Endothelial cell of umbilical vein (primary cell): ENCODE measurements at regions not wholly inside any gene's neighbourhood (a gene's known extent, or its start where the extent isn't known, plus 50 kb on each side); places are given as distances from the start of the nearest gene placed in this dataset.

Source experiments
- BruUV-seq: library from RNA; stranded (reverse); fragments of 400-500 nt; replicated peaks from 2 replicates; lab custom pipeline; 2021; lab: Mats Ljungman, UMichigan
- CTCF ChIA-PET: fragments of 300-600, 350-600 bp; sonication (Branson Sonifier 250); formaldehyde crosslinking; loops from one replicate; lab custom pipeline; 2021; ENCODE audit warnings: antibody characterized with exemption, inconsistent platforms; lab: Charles Lee
- POLR2A ChIA-PET: fragments of 300-600, 350-600 bp; sonication (Branson Sonifier 250); formaldehyde crosslinking; loops from one replicate; lab custom pipeline; 2021; ENCODE audit warnings: antibody characterized with exemption, inconsistent platforms; lab: Charles Lee
- DNase-seq: peaks from one replicate; pipeline ENCODE4 v3.0.0-alpha.2; 2011; ENCODE audit warnings: low read depth, low spot score
- FAIRE-seq: peaks from 2 replicates; lab custom pipeline; 2011; peaks lifted over from hg19 to GRCh38; lab: Jason Lieb, UNC
- H2AFZ ChIP-seq: 2 replicates; pipeline ENCODE4 v1.6.0; 2012; ENCODE audit warnings: low read depth, low read length, control low read depth, inconsistent platforms
- H3K27ac ChIP-seq: 2 replicates; pipeline ENCODE4 v1.5.1; 2011; ENCODE audit warnings: low read depth, mild to moderate bottlenecking, control low read depth, low read length, moderate library complexity; ENCODE audit not compliant: insufficient read depth
- H3K27me3 ChIP-seq, 2 experiments: 2 replicates each; pipeline versions ENCODE4 v1.6.0 to v1.6.1; 2011; ENCODE audit warnings: low read length in 2 of 2, mixed read lengths in 1 of 2; ENCODE audit not compliant: control insufficient read depth in 2 of 2, insufficient read depth in 2 of 2
- H3K36me3 ChIP-seq, 2 experiments: 2 replicates in 1 of 2; 3 replicates in 1 of 2; pipeline ENCODE4 v1.5.1; 2011; ENCODE audit warnings: low read length in 2 of 2, mild to moderate bottlenecking in 1 of 2, moderate library complexity in 1 of 2; ENCODE audit not compliant: control insufficient read depth in 2 of 2, insufficient read depth in 2 of 2; ENCODE audit errors: extremely low read depth in 1 of 2
- H3K4me1 ChIP-seq: 3 replicates; pipeline ENCODE4 v1.5.1; 2011; ENCODE audit warnings: mild to moderate bottlenecking, low read length; ENCODE audit not compliant: control insufficient read depth, insufficient read depth; ENCODE audit errors: extremely low read depth
- H3K4me2 ChIP-seq: 2 replicates; pipeline ENCODE4 v1.6.1; 2011; ENCODE audit warnings: low read length, control low read depth, mixed read lengths; ENCODE audit not compliant: insufficient read depth
- H3K4me3 ChIP-seq, 3 experiments: fragments of 200-600 bp in 1 of 3; sonication (generic), shearing (Covaris generic) in 1 of 3; replicated peaks in 1 of 3; 2 replicates each; pipeline ENCODE4 v1.5.1; 2011 to 2016; ENCODE audit warnings: control low read depth in 3 of 3, low read length in 3 of 3, mild to moderate bottlenecking in 2 of 3, inconsistent platforms in 1 of 3, low read depth in 1 of 3, moderate library complexity in 1 of 3; ENCODE audit not compliant: insufficient read depth in 1 of 3
- H3K79me2 ChIP-seq: 2 replicates; pipeline ENCODE4 v1.6.0; 2012; ENCODE audit warnings: low read length, inconsistent platforms; ENCODE audit not compliant: control insufficient read depth, insufficient read depth
- H3K9ac ChIP-seq: replicated peaks from 2 replicates; pipeline ENCODE3; 2011; ENCODE audit warnings: low read length, control low read depth; ENCODE audit not compliant: insufficient read depth; ENCODE audit errors: extremely low read depth
- H3K9me1 ChIP-seq: replicated peaks from 3 replicates; pipeline ENCODE4 v1.6.0; 2011; ENCODE audit warnings: mild to moderate bottlenecking, low read length; ENCODE audit not compliant: control insufficient read depth, insufficient read depth; ENCODE audit errors: extremely low read depth
- H3K9me3 ChIP-seq: replicated peaks from 2 replicates; pipeline ENCODE4 v1.5.1; 2012; ENCODE audit warnings: low read length, inconsistent platforms; ENCODE audit not compliant: control insufficient read depth, insufficient read depth
- H4K20me1 ChIP-seq: replicated peaks from 2 replicates; pipeline ENCODE3; 2011; ENCODE audit warnings: mild to moderate bottlenecking, low read length; ENCODE audit not compliant: control insufficient read depth, insufficient read depth; ENCODE audit errors: extremely low read depth
- EZH2 ChIP-seq: IDR thresholded peaks from 2 replicates; pipeline ENCODE4 v1.6.1; 2012; ENCODE audit warnings: borderline replicate concordance, low read depth, mild to moderate bottlenecking, moderate library complexity, low read length, inconsistent platforms; ENCODE audit not compliant: severe bottlenecking
- FOS ChIP-seq: IDR thresholded peaks from 2 replicates; pipeline ENCODE4 v1.6.1; 2011; ENCODE audit warnings: mild to moderate bottlenecking, low read length, moderate library complexity, borderline replicate concordance; ENCODE audit not compliant: insufficient read depth
- GATA2 ChIP-seq: IDR thresholded peaks from 2 replicates; pipeline ENCODE4 v1.7.0; 2011; ENCODE audit warnings: low read depth, mild to moderate bottlenecking, moderate library complexity, mixed read lengths, low read length; ENCODE audit not compliant: insufficient read length, insufficient read depth
- JUN ChIP-seq: IDR thresholded peaks from 2 replicates; pipeline ENCODE4 v1.6.1; 2011; ENCODE audit warnings: borderline replicate concordance, low read depth; ENCODE audit not compliant: insufficient read length, insufficient read depth
- MYC ChIP-seq: IDR thresholded peaks from one replicate; pipeline ENCODE4 v1.6.1; 2011; ENCODE audit warnings: mild to moderate bottlenecking, low read depth, low read length
- POLR2A ChIP-seq: IDR thresholded peaks from 2 replicates; pipeline ENCODE4 v1.6.1; 2012; ENCODE audit warnings: low read depth, mild to moderate bottlenecking, control low read depth, low read length
- POLR2AphosphoS5 ChIP-seq: IDR thresholded peaks from 2 replicates; pipeline ENCODE4 v1.6.1; 2012; ENCODE audit warnings: low read depth, mild to moderate bottlenecking, control low read depth, low read length, moderate library complexity; ENCODE audit not compliant: insufficient read depth
- dilution Hi-C: fragments of 300-500 bp; cut with MboI; formaldehyde crosslinking; loops from one replicate; pipeline ENCODE4 v1.15.0; 2019; ENCODE audit warnings: low sequenced_read_pairs; ENCODE audit not compliant: extremely low pct_ligation_motif_present
- intact Hi-C: fragments of 100-400 bp; cut with micrococcal nuclease; formaldehyde crosslinking; loops from one replicate; pipeline ENCODE4 v1.10.0; 2022
- TF ChIP-seq, protein P1 (sequence below), 2 donors: IDR thresholded peaks; 1 replicate in 1 of 2; 2 replicates in 1 of 2; pipeline ENCODE4 v1.5.1; 2011; ENCODE audit warnings: low read length in 2 of 2, mild to moderate bottlenecking in 2 of 2, moderate library complexity in 2 of 2, control low read depth in 1 of 2, inconsistent platforms in 1 of 2, low read depth in 1 of 2; ENCODE audit not compliant: insufficient read depth in 1 of 2; ENCODE audit errors: extremely low read depth in 1 of 2
- TF ChIP-seq, protein P2 (sequence below): IDR thresholded peaks from 2 replicates; pipeline ENCODE4 v1.6.1; 2011; ENCODE audit not compliant: insufficient read depth, insufficient read length

DNA sequence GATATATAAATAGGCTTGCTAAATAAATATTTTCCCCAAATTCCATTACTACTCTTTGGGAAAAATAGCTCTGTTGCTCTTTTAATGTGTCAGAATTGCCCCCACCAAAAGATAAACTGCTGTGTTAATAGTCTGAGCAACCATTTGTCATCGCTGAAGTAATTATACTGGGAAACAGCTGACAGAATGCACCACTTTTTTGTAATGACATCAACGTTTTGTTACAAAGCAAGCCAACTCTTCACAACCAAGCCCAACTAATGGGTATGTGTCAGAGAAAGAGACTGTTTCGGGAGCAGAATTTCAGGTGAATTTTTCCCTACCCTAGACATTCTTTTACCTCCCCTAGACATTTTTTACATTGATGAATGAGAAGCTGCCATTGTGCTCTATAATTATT is 405.0 kb upstream of the MAGEB18 start:
- Histone ChIP-seq H3K27me3 (no peaks in the 10 kb centered on the region), H4K20me1 (no peaks in the 10 kb centered on the region), H3K36me3 (no peaks in the 10 kb centered on the region), H3K4me2 (no peak overlapping the region), H3K9me1 (no peaks in the 10 kb centered on the region), H3K79me2 (no peaks in the 10 kb centered on the region), H3K27ac (no peak overlapping the region), H3K9me3 (no peaks in the 10 kb centered on the region), H3K4me3 (no peak overlapping the region), H3K9ac (no peak overlapping the region), H2AFZ (no peak overlapping the region), H3K4me1 (no peaks in the 10 kb centered on the region)
- FAIRE-seq (no peak), DNase-seq (no peak)
- no TSS peak for BruUV-seq
- dilution Hi-C loops, result no loop called here
- TF ChIP-seq GATA2, result no peak
- TF ChIP-seq EZH2, result no peak
- POLR2A ChIA-PET, result no interaction called here
- CTCF ChIA-PET, result interaction anchor here (0.6 kb wide), 1 partner anchor 1001 kb away, joined by 3 read pairs; no protein-coding TSS in a partner anchor
- intact Hi-C loops, result no loop called here

DNA sequence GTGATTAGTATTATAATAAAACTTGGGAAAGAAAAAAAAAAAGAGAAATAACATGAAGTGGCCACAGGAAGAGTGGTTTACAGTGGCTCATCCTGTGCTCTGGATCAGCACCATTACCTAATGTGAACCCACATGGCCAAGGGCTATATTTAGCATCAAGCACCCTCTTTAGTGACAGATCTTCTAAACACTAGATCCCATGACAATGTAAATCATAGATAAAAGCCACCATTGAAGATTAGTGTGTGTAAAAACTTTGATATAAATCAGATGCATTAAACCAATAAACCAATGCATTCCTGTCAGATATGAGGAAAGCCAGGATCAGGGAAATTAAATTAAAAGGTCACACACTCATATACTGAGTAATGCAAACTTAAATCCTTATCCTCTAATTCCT is 400.6 kb upstream of the MAGEB18 start:
- H3K79me2 ChIP-seq, result no peaks in the 10 kb centered on the region
- dilution Hi-C loops, result no loop called here
- H3K4me3 ChIP-seq, result no peak overlapping the region
- no peaks in the 10 kb centered on the region for H3K4me1 ChIP-seq
- ChIA-PET POLR2A (no interaction called here), CTCF (no interaction called here)
- H3K4me2 ChIP-seq, result no peak overlapping the region
- DNase-seq, result no peak
- no peak overlapping the region for H2AFZ ChIP-seq
- no peak for TF ChIP-seq POLR2AphosphoS5
- TF ChIP-seq MYC, result no peak
- TF ChIP-seq GATA2, result no peak
- TF ChIP-seq, protein P1, sequence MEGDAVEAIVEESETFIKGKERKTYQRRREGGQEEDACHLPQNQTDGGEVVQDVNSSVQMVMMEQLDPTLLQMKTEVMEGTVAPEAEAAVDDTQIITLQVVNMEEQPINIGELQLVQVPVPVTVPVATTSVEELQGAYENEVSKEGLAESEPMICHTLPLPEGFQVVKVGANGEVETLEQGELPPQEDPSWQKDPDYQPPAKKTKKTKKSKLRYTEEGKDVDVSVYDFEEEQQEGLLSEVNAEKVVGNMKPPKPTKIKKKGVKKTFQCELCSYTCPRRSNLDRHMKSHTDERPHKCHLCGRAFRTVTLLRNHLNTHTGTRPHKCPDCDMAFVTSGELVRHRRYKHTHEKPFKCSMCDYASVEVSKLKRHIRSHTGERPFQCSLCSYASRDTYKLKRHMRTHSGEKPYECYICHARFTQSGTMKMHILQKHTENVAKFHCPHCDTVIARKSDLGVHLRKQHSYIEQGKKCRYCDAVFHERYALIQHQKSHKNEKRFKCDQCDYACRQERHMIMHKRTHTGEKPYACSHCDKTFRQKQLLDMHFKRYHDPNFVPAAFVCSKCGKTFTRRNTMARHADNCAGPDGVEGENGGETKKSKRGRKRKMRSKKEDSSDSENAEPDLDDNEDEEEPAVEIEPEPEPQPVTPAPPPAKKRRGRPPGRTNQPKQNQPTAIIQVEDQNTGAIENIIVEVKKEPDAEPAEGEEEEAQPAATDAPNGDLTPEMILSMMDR (IDR thresholded peaks at IDR 0.05; ENCODE audit: extremely low read depth in 1 of 2, insufficient read depth in 1 of 2, low read depth in 1 of 2, low read length in 2 of 2), result no peak
- TF ChIP-seq, protein P2, sequence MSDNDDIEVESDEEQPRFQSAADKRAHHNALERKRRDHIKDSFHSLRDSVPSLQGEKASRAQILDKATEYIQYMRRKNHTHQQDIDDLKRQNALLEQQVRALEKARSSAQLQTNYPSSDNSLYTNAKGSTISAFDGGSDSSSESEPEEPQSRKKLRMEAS, result no peak
- TF ChIP-seq FOS, result no peak
- no peak for TF ChIP-seq POLR2A
- no peak for TF ChIP-seq EZH2
- TF ChIP-seq JUN, result no peak
- H3K9me3 ChIP-seq, result no peaks in the 10 kb centered on the region
- H3K36me3 ChIP-seq, result no peaks in the 10 kb centered on the region
- no peaks in the 10 kb centered on the region for H3K27me3 ChIP-seq
- BruUV-seq, result no TSS peak
- no peaks in the 10 kb centered on the region for H4K20me1 ChIP-seq
- no peak overlapping the region for H3K27ac ChIP-seq
- no peak overlapping the region for H3K9ac ChIP-seq
- H3K9me1 ChIP-seq, result no peaks in the 10 kb centered on the region
- intact Hi-C loops, result no loop called here
- no peak for FAIRE-seq
